ENCODE measurements at regions not wholly inside any gene's neighbourhood (a gene's known extent, or its start where the extent isn't known, plus 50 kb on each side); places are given as distances from the start of the nearest gene placed in this dataset.
"Not testable (repeated sequence)": the region's sequence is repeated elsewhere in the genome, so short reads cannot be mapped to it uniquely, and the experiment has no call there.

- not testable (repeated sequence) for H2BK5ac ChIP-seq (ENCODE audit: insufficient read length, low read length); H3K9me3 Mint-ChIP-seq; H3K36me3 Mint-ChIP-seq (ENCODE audit: insufficient read depth in 1 of 3, low read depth in 3 of 3); H4K5ac ChIP-seq (ENCODE audit: insufficient read length, low read depth, low read length); H2BK20ac ChIP-seq (ENCODE audit: low read depth, low read length, poor library complexity, severe bottlenecking); H3K27me3 ChIP-seq (ENCODE audit: insufficient read depth, low read length); H3K4me1 Mint-ChIP-seq; H3K27ac Mint-ChIP-seq; DNase-seq; H2AK5ac ChIP-seq (ENCODE audit: insufficient read length, low read length); H3T11ph ChIP-seq (ENCODE audit: low read length); H3K23ac ChIP-seq (ENCODE audit: insufficient read length, low read depth, low read length); H3K79me2 ChIP-seq (ENCODE audit: insufficient read depth, low read length); H4K20me1 ChIP-seq (ENCODE audit: control insufficient read depth, insufficient read depth, insufficient read length); H3K18ac ChIP-seq (ENCODE audit: insufficient read length, low read depth, low read length); H3K79me1 ChIP-seq (ENCODE audit: insufficient read depth, low read depth, low read length, poor library complexity, severe bottlenecking); H2BK120ac ChIP-seq (ENCODE audit: low read depth, low read length, poor library complexity, severe bottlenecking); H3K14ac ChIP-seq (ENCODE audit: insufficient read depth, low read length); H2AFZ ChIP-seq (ENCODE audit: low read length); H3K27me3 Mint-ChIP-seq (ENCODE audit: low read depth); H2BK12ac ChIP-seq (ENCODE audit: insufficient read length, low read depth, low read length); H3K23me2 ChIP-seq (ENCODE audit: insufficient read length, low read depth, low read length, poor library complexity, severe bottlenecking); H3K4me3 Mint-ChIP-seq; H4K91ac ChIP-seq (ENCODE audit: insufficient read length, low read depth, low read length); H3K9me3 ChIP-seq (ENCODE audit: control insufficient read depth, low read depth, low read length); H4K8ac ChIP-seq (replicated peaks; ENCODE audit: insufficient read length, low read depth, low read length); H3K56ac ChIP-seq (ENCODE audit: insufficient read length, low read depth, low read length); H3K4me2 ChIP-seq (ENCODE audit: insufficient read depth, insufficient read length, low read length); H3K4ac ChIP-seq (ENCODE audit: low read depth, low read length); H3K4me1 ChIP-seq (ENCODE audit: insufficient read depth, low read length); H3K9ac ChIP-seq (ENCODE audit: extremely low read depth, insufficient read length, low read length); H3K27ac ChIP-seq (ENCODE audit: insufficient read length, low read depth, low read length); H2BK15ac ChIP-seq (ENCODE audit: low read depth, low read length)
- WGBS (ENCODE audit: extremely low coverage, insufficient read length, low lambda C conversion rate), result no CpG with 5 or more reads among the region's 26 CpGs
Observed at GRCh38 chrX:115725370-115725769, 164.4 kb downstream of the PLS3 start.

DNA sequence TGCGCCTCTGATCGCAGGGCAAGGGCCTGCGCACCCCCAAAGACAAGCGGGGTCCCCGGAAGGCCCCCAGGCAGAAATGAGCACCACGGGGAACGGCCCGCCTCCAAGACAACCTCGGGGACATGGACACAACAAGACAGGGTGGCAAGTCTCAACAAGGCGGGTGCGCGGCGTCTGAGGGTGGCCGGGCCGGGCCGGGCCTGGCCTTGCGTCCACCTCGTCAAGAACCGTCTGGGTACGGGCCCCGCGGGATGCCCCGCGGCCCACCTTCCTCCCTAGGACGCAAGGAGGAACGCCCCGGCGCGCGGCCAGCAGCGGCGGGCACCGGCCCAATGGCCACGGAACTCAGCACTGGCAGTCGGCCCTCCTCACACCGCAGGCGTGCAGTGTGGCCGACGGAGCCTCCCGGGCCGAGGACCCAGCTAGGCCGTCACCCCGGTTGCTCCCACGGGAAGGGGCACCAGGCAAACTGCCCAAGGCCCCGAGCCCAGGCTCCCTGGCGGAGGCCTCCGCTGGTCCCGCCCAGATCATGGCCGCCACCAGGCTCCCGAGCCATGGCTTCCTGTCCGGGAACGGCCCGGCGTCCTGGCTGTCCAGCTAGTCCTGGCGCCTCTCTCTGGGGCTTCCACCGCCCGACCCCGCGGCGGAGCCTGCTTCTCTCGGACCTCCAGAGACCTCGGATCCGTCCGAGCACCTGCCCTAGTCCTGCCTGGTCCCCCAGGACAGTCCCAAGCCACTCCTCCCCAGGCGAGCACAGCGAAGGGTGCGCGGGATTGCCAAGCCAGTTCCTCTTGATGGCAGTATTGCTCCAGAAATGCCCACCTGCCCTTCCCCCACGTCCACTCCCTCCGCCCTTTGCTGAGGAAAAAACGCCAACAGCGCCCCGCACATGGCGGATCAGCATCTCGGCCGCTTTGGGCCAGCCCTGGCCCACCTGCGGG is 167.1 kb downstream of the PLS3 start:
- H4K8ac ChIP-seq (replicated peaks; ENCODE audit: insufficient read length, low read depth, low read length); H3K4me1 Mint-ChIP-seq; H3K27ac ChIP-seq (ENCODE audit: insufficient read length, low read depth, low read length); H3K27ac Mint-ChIP-seq; H2BK120ac ChIP-seq (ENCODE audit: low read depth, low read length, poor library complexity, severe bottlenecking); H3K27me3 Mint-ChIP-seq (ENCODE audit: low read depth); H3K79me2 ChIP-seq (ENCODE audit: insufficient read depth, low read length); H3K56ac ChIP-seq (ENCODE audit: insufficient read length, low read depth, low read length); H3K23me2 ChIP-seq (ENCODE audit: insufficient read length, low read depth, low read length, poor library complexity, severe bottlenecking); H3T11ph ChIP-seq (ENCODE audit: low read length); H2BK12ac ChIP-seq (ENCODE audit: insufficient read length, low read depth, low read length); H2BK5ac ChIP-seq (ENCODE audit: insufficient read length, low read length); H3K18ac ChIP-seq (ENCODE audit: insufficient read length, low read depth, low read length); H3K9me3 Mint-ChIP-seq; H3K79me1 ChIP-seq (ENCODE audit: insufficient read depth, low read depth, low read length, poor library complexity, severe bottlenecking); H3K36me3 Mint-ChIP-seq (ENCODE audit: insufficient read depth in 1 of 3, low read depth in 3 of 3); H4K20me1 ChIP-seq (ENCODE audit: control insufficient read depth, insufficient read depth, insufficient read length); H3K23ac ChIP-seq (ENCODE audit: insufficient read length, low read depth, low read length); H3K9ac ChIP-seq (ENCODE audit: extremely low read depth, insufficient read length, low read length); H3K4ac ChIP-seq (ENCODE audit: low read depth, low read length); H2BK15ac ChIP-seq (ENCODE audit: low read depth, low read length); H2BK20ac ChIP-seq (ENCODE audit: low read depth, low read length, poor library complexity, severe bottlenecking); H3K4me1 ChIP-seq (ENCODE audit: insufficient read depth, low read length); H2AFZ ChIP-seq (ENCODE audit: low read length); H3K4me3 Mint-ChIP-seq; H4K5ac ChIP-seq (ENCODE audit: insufficient read length, low read depth, low read length); DNase-seq; H4K91ac ChIP-seq (ENCODE audit: insufficient read length, low read depth, low read length); H3K14ac ChIP-seq (ENCODE audit: insufficient read depth, low read length); H3K27me3 ChIP-seq (ENCODE audit: insufficient read depth, low read length); H2AK5ac ChIP-seq (ENCODE audit: insufficient read length, low read length); H3K4me2 ChIP-seq (ENCODE audit: insufficient read depth, insufficient read length, low read length); H3K9me3 ChIP-seq (ENCODE audit: control insufficient read depth, low read depth, low read length): not testable (repeated sequence)
- WGBS (ENCODE audit: extremely low coverage, insufficient read length, low lambda C conversion rate), result no CpG with 5 or more reads among the region's 77 CpGs

Data from H9 (cell line).